ENCODE measurements at regions not wholly inside any gene's neighbourhood (a gene's known extent, or its start where the extent isn't known, plus 50 kb on each side); places are given as distances from the start of the nearest gene placed in this dataset.

GRCh38 chr12:115491511-115492250 lies 785.8 kb downstream of the MED13L start:
- no peak for ATAC-seq
- Histone ChIP-seq H3K27ac (ENCODE audit: extremely low read depth, low read depth, low read length) (no peak overlapping the region), H3K4me2 (ENCODE audit: insufficient read depth, low read length) (no peak overlapping the region), H3K79me2 (ENCODE audit: control insufficient read depth, insufficient read depth, low read length) (no peaks in the 10 kb centered on the region), H3K4me3 (no peak overlapping the region), H3K9me3 (replicated peaks; ENCODE audit: control insufficient read depth, insufficient read depth, low read depth, low read length) (no peaks in the 10 kb centered on the region), H3K9ac (ENCODE audit: insufficient read depth in 1 of 2, low read depth in 2 of 2, low read length in 2 of 2) (no peak overlapping the region), H4K20me1 (replicated peaks; ENCODE audit: control insufficient read depth, insufficient read depth, low read length) (no peaks in the 10 kb centered on the region), H3K4me1 (replicated peaks in 1 of 2; ENCODE audit: control insufficient read depth in 2 of 2, insufficient read depth in 2 of 2, low read length in 2 of 2) (no peaks in the 10 kb centered on the region), H2AFZ (ENCODE audit: low read depth, low read length) (no peak overlapping the region), H3K27me3 (ENCODE audit: control insufficient read depth in 2 of 2, insufficient read depth in 2 of 2, low read length in 2 of 2) (no peaks in the 10 kb centered on the region; a peak in 1 of 5 replicates), H3K9me1 (ENCODE audit: control insufficient read depth, insufficient read depth, low read length) (no peaks in the 10 kb centered on the region), H3K36me3 (ENCODE audit: control insufficient read depth, insufficient read depth, low read length) (no peaks in the 10 kb centered on the region)
- in situ Hi-C loops (cut with MboI) (no loop called here), intact Hi-C loops (cut with micrococcal nuclease) (no loop called here)
- no peak for DNase-seq (ENCODE audit: extremely low read depth in 1 of 4, low spot score in 3 of 4)
- FAIRE-seq = no peak
- no peak for TF ChIP-seq SPI1 (IDR thresholded peaks at IDR 0.05; ENCODE audit: borderline replicate concordance, low read depth, low read length)
- no peak for TF ChIP-seq CAMTA2 (CRISPR knock-in tag; conservative IDR thresholded peaks at IDR 0.05)
- TF ChIP-seq CHD4 (IDR thresholded peaks at IDR 0.05; ENCODE audit: insufficient read depth, insufficient replicate concordance, low read depth, low read length, poor library complexity, severe bottlenecking) = no peak
- TF ChIP-seq MAFF (IDR thresholded peaks at IDR 0.05; ENCODE audit: low read length) = no peak
- no peak for TF ChIP-seq ZNF212 (CRISPR knock-in tag; IDR thresholded peaks at IDR 0.05)
- TF ChIP-seq FOXM1 (IDR thresholded peaks at IDR 0.05; ENCODE audit: low read depth) = no peak
- TF ChIP-seq FOXM1 (CRISPR knock-in tag; IDR thresholded peaks at IDR 0.05; ENCODE audit: low read depth) = no peak
- no peak for TF ChIP-seq ZNF57 (CRISPR knock-in tag; IDR thresholded peaks at IDR 0.05)
- TF ChIP-seq KLF6 (CRISPR knock-in tag; IDR thresholded peaks at IDR 0.05; ENCODE audit: borderline replicate concordance) = no peak
- no peak for TF ChIP-seq KDM2B (CRISPR knock-in tag; IDR thresholded peaks at IDR 0.05)
- TF ChIP-seq NCOR1 (IDR thresholded peaks at IDR 0.05) = no peak
- under 1% methylated on average over 8 of the region's 8 CpGs for WGBS (ENCODE audit: insufficient coverage, low coverage, missing lambda C conversion rate)
- POLR2A ChIA-PET = no interaction called here
- no TSS peak for BruUV-seq (replicated peaks)
- CTCF ChIA-PET (ENCODE audit: low intra/inter-chr PET ratio) = no interaction called here

Measured in K562 (cell line).